ENCODE measurements at regions not wholly inside any gene's neighbourhood (a gene's known extent, or its start where the extent isn't known, plus 50 kb on each side); places are given as distances from the start of the nearest gene placed in this dataset.

DNA sequence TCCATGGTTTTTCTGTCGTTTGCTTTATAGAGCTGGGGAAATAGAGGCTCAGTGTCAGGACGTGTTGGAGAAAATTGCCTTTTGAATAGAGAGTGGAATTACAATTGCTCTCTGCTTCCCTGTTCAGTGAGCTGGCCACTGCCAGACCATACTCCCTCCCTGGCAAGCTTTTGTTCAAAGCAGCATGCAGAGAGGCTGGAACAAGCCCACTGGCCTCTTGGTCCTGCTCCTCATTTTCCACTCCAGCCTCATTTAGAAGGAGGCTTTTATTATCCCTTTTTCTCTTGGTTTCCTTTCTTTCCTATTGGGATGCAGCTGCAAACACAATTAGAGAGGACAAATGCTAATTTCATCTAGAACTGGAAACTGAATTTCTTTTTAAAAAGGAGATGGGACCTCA is 302.2 kb upstream of the PODXL start:
- Histone ChIP-seq H3K9ac (ENCODE audit: insufficient read depth in 1 of 2, low read depth in 2 of 2, low read length in 2 of 2) (no peak overlapping the region), H3K79me2 (ENCODE audit: control insufficient read depth, insufficient read depth, low read length) (no peaks in the 10 kb centered on the region), H4K20me1 (replicated peaks; ENCODE audit: control insufficient read depth, insufficient read depth, low read length) (peaks cover 6% of the 10 kb centered on the region; the same call in 1 of the 2 replicates), H3K9me3 (replicated peaks; ENCODE audit: control insufficient read depth, insufficient read depth, low read depth, low read length) (no peaks in the 10 kb centered on the region), H2AFZ (ENCODE audit: low read depth, low read length) (no peak overlapping the region), H3K36me3 (ENCODE audit: control insufficient read depth, insufficient read depth, low read length) (no peaks in the 10 kb centered on the region), H3K4me3 (no peak overlapping the region), H3K4me1 (replicated peaks in 1 of 2; ENCODE audit: control insufficient read depth in 2 of 2, insufficient read depth in 2 of 2, low read length in 2 of 2) (no peaks in the 10 kb centered on the region), H3K27ac (ENCODE audit: extremely low read depth, low read depth, low read length) (no peak overlapping the region), H3K27me3 (ENCODE audit: control insufficient read depth in 2 of 2, insufficient read depth in 2 of 2, low read length in 2 of 2) (no peaks in the 10 kb centered on the region), H3K4me2 (ENCODE audit: insufficient read depth, low read length) (no peak overlapping the region), H3K9me1 (ENCODE audit: control insufficient read depth, insufficient read depth, low read length) (no peaks in the 10 kb centered on the region)
- no TSS peak for BruUV-seq (replicated peaks)
- no peak for FAIRE-seq
- TF ChIP-seq, protein P1, sequence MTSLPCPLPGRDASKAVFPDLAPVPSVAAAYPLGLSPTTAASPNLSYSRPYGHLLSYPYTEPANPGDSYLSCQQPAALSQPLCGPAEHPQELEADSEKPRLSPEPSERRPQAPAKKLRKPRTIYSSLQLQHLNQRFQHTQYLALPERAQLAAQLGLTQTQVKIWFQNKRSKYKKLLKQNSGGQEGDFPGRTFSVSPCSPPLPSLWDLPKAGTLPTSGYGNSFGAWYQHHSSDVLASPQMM (CRISPR knock-in tag; IDR thresholded peaks at IDR 0.05): no peak
- TF ChIP-seq, protein P2, sequence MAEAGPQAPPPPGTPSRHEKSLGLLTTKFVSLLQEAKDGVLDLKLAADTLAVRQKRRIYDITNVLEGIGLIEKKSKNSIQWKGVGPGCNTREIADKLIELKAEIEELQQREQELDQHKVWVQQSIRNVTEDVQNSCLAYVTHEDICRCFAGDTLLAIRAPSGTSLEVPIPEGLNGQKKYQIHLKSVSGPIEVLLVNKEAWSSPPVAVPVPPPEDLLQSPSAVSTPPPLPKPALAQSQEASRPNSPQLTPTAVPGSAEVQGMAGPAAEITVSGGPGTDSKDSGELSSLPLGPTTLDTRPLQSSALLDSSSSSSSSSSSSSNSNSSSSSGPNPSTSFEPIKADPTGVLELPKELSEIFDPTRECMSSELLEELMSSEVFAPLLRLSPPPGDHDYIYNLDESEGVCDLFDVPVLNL (CRISPR knock-in tag; IDR thresholded peaks at IDR 0.05; ENCODE audit: low read depth): no peak
- TF ChIP-seq MYC (IDR thresholded peaks at IDR 0.05; ENCODE audit: low read depth, low read length) (no peak), MYC (CRISPR knock-in tag; IDR thresholded peaks at IDR 0.05; ENCODE audit: borderline replicate concordance, low read depth) (no peak), HMG20A (CRISPR knock-in tag; conservative IDR thresholded peaks at IDR 0.05) (no peak), HMGN3 (IDR thresholded peaks at IDR 0.05; ENCODE audit: borderline replicate concordance, extremely low read depth, insufficient read length, low read depth, low read length) (no peak), PURB (CRISPR knock-in tag; IDR thresholded peaks at IDR 0.05; ENCODE audit: low read depth) (no peak), MTA3 (IDR thresholded peaks at IDR 0.05; ENCODE audit: borderline replicate concordance) (no peak)
- TF ChIP-seq, protein P3, sequence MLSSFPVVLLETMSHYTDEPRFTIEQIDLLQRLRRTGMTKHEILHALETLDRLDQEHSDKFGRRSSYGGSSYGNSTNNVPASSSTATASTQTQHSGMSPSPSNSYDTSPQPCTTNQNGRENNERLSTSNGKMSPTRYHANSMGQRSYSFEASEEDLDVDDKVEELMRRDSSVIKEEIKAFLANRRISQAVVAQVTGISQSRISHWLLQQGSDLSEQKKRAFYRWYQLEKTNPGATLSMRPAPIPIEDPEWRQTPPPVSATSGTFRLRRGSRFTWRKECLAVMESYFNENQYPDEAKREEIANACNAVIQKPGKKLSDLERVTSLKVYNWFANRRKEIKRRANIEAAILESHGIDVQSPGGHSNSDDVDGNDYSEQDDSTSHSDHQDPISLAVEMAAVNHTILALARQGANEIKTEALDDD (IDR thresholded peaks at IDR 0.05): no peak
- TF ChIP-seq, protein P4, sequence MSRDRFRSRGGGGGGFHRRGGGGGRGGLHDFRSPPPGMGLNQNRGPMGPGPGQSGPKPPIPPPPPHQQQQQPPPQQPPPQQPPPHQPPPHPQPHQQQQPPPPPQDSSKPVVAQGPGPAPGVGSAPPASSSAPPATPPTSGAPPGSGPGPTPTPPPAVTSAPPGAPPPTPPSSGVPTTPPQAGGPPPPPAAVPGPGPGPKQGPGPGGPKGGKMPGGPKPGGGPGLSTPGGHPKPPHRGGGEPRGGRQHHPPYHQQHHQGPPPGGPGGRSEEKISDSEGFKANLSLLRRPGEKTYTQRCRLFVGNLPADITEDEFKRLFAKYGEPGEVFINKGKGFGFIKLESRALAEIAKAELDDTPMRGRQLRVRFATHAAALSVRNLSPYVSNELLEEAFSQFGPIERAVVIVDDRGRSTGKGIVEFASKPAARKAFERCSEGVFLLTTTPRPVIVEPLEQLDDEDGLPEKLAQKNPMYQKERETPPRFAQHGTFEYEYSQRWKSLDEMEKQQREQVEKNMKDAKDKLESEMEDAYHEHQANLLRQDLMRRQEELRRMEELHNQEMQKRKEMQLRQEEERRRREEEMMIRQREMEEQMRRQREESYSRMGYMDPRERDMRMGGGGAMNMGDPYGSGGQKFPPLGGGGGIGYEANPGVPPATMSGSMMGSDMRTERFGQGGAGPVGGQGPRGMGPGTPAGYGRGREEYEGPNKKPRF (IDR thresholded peaks at IDR 0.05; ENCODE audit: low read depth, low read length): no peak
- POLR2A ChIA-PET: interaction anchor here (0.7 to 1.4 kb wide), 2 partner anchors 11 to 76 kb away, joined by 3 to 6 read pairs; no protein-coding TSS in a partner anchor
- in situ Hi-C loops (cut with MboI) (no loop called here), intact Hi-C loops (cut with micrococcal nuclease) (loop anchor here (2.0 to 10.0 kb wide), 4 partner anchors 144 to 394 kb away; no protein-coding TSS in a partner anchor)
- CTCF ChIA-PET (ENCODE audit: low intra/inter-chr PET ratio): no interaction called here
- 0% methylated on average over 2 of the region's 2 CpGs for WGBS (ENCODE audit: insufficient coverage, low coverage, missing lambda C conversion rate)
- ATAC-seq: no peak
- DNase-seq (ENCODE audit: extremely low read depth in 1 of 4, low spot score in 3 of 4): no peak
